ENCODE measurements at regions not wholly inside any gene's neighbourhood (a gene's known extent, or its start where the extent isn't known, plus 50 kb on each side); places are given as distances from the start of the nearest gene placed in this dataset.

DNA sequence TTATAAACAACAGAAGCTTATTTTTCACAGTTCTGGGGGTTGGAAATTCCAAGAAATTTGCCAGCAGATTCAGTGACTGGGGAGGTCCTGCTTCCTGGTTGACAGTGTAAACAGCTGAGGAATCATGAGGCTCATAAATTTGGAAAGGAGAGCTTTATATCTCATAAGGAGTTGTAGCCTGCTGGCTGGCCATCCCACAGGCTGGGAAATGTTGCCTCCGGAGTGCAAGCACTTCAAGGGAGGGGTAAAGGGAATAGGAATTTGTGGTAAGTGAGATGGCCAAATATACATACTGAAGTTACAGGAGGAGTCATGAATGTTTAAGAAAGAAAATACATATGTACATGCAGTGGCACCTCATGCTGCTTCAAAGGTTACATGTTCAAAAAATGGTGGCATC is 217.2 kb upstream of the CBLB start:
- Histone ChIP-seq H3K9ac (ENCODE audit: low read length) (no peak overlapping the region), H3K4me2 (ENCODE audit: low read length) (no peak overlapping the region), H4K20me1 (ENCODE audit: insufficient read depth, low read length) (no peaks in the 10 kb centered on the region), H3K27ac (ENCODE audit: low read depth, low read length, poor library complexity, severe bottlenecking) (no peak overlapping the region), H3K79me2 (ENCODE audit: insufficient read depth, low read length) (no peaks in the 10 kb centered on the region), H3K36me3 (ENCODE audit: insufficient read depth, low read length) (no peaks in the 10 kb centered on the region), H3K27me3 (ENCODE audit: insufficient read depth, low read length) (no peaks in the 10 kb centered on the region), H2AFZ (ENCODE audit: low read length) (no peak overlapping the region), H3F3A (ENCODE audit: insufficient read depth, low read length) (no peaks in the 10 kb centered on the region), H3K9me3 (ENCODE audit: low read length) (no peaks in the 10 kb centered on the region), H3K4me1 (ENCODE audit: insufficient read depth, low read length, severe bottlenecking) (no peaks in the 10 kb centered on the region), H3K9me2 (ENCODE audit: low read depth, low read length) (no peaks in the 10 kb centered on the region), H3K4me3 (ENCODE audit: low read depth, low read length, poor library complexity, severe bottlenecking) (no peak overlapping the region)
- TF ChIP-seq, protein P1, sequence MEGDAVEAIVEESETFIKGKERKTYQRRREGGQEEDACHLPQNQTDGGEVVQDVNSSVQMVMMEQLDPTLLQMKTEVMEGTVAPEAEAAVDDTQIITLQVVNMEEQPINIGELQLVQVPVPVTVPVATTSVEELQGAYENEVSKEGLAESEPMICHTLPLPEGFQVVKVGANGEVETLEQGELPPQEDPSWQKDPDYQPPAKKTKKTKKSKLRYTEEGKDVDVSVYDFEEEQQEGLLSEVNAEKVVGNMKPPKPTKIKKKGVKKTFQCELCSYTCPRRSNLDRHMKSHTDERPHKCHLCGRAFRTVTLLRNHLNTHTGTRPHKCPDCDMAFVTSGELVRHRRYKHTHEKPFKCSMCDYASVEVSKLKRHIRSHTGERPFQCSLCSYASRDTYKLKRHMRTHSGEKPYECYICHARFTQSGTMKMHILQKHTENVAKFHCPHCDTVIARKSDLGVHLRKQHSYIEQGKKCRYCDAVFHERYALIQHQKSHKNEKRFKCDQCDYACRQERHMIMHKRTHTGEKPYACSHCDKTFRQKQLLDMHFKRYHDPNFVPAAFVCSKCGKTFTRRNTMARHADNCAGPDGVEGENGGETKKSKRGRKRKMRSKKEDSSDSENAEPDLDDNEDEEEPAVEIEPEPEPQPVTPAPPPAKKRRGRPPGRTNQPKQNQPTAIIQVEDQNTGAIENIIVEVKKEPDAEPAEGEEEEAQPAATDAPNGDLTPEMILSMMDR (IDR thresholded peaks at IDR 0.05; ENCODE audit: low read length): no peak
- no peak for TF ChIP-seq EZH2 (IDR thresholded peaks at IDR 0.05; ENCODE audit: borderline replicate concordance, low read length)

DNA sequence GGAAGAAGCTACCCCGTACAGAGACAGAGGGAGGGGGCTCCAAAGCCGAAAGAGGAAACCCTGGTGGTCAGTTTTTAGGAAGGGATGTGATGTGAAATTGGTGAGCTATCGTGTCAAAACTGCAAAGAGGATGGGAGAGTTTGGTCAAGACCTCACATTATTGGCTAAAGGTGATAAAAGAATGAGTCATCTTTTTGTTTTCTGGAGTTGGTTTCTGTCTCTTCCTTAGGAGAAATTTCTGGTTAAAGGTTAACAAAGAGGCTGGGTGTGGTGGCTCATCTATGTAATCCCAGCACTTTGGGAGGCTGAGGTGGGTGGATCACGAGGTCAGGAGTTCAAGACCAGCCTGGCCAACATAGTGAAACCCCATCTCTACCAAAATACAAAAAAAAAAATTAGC is 217.8 kb upstream of the CBLB start:
- Histone ChIP-seq H3K4me1 (ENCODE audit: insufficient read depth, low read length, severe bottlenecking) (no peaks in the 10 kb centered on the region), H3K4me2 (ENCODE audit: low read length) (no peak overlapping the region), H2AFZ (ENCODE audit: low read length) (no peak overlapping the region), H4K20me1 (ENCODE audit: insufficient read depth, low read length) (no peaks in the 10 kb centered on the region), H3F3A (ENCODE audit: insufficient read depth, low read length) (no peaks in the 10 kb centered on the region), H3K27me3 (ENCODE audit: insufficient read depth, low read length) (no peaks in the 10 kb centered on the region), H3K9ac (ENCODE audit: low read length) (no peak overlapping the region), H3K9me3 (ENCODE audit: low read length) (no peaks in the 10 kb centered on the region), H3K27ac (ENCODE audit: low read depth, low read length, poor library complexity, severe bottlenecking) (no peak overlapping the region), H3K36me3 (ENCODE audit: insufficient read depth, low read length) (no peaks in the 10 kb centered on the region), H3K9me2 (ENCODE audit: low read depth, low read length) (no peaks in the 10 kb centered on the region), H3K4me3 (ENCODE audit: low read depth, low read length, poor library complexity, severe bottlenecking) (no peak overlapping the region), H3K79me2 (ENCODE audit: insufficient read depth, low read length) (no peaks in the 10 kb centered on the region)
- TF ChIP-seq, protein P1 (IDR thresholded peaks at IDR 0.05; ENCODE audit: low read length): no peak
- no peak for TF ChIP-seq EZH2 (IDR thresholded peaks at IDR 0.05; ENCODE audit: borderline replicate concordance, low read length)

DNA sequence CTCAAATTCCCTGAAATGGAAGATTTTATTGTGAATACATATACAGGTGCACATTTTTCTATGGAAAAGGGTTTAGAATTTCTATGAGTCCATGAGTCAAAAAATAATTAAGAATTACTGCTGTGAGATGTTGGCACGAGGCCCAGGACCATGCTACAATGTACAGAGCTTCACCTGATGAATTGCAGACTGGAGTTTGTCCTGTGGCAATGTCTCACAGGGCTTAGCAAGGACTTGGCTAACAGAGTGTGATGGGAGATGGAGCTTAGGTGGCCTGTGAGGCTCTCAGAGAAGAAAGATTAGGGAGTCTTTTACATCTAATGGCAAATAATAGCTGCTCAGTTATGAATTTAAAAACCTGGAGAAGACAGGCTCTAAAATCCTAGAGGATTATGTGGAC is 219.5 kb upstream of the CBLB start:
- Histone ChIP-seq H3K36me3 (ENCODE audit: insufficient read depth, low read length) (no peaks in the 10 kb centered on the region), H3K4me1 (ENCODE audit: insufficient read depth, low read length, severe bottlenecking) (no peaks in the 10 kb centered on the region), H3K9me3 (ENCODE audit: low read length) (no peaks in the 10 kb centered on the region), H3K9me2 (ENCODE audit: low read depth, low read length) (no peaks in the 10 kb centered on the region), H3K27ac (ENCODE audit: low read depth, low read length, poor library complexity, severe bottlenecking) (no peak overlapping the region), H4K20me1 (ENCODE audit: insufficient read depth, low read length) (no peaks in the 10 kb centered on the region), H3K4me3 (ENCODE audit: low read depth, low read length, poor library complexity, severe bottlenecking) (no peak overlapping the region), H3F3A (ENCODE audit: insufficient read depth, low read length) (no peaks in the 10 kb centered on the region), H2AFZ (ENCODE audit: low read length) (no peak overlapping the region), H3K4me2 (ENCODE audit: low read length) (no peak overlapping the region), H3K79me2 (ENCODE audit: insufficient read depth, low read length) (no peaks in the 10 kb centered on the region), H3K27me3 (ENCODE audit: insufficient read depth, low read length) (no peaks in the 10 kb centered on the region), H3K9ac (ENCODE audit: low read length) (no peak overlapping the region)
- TF ChIP-seq, protein P1 (IDR thresholded peaks at IDR 0.05; ENCODE audit: low read length): no peak
- TF ChIP-seq EZH2 (IDR thresholded peaks at IDR 0.05; ENCODE audit: borderline replicate concordance, low read length): no peak

All from OCI-LY1 (cell line).